Tibial artery (tissue), 4 donors: ENCODE measurements at regions not wholly inside any gene's neighbourhood (a gene's known extent, or its start where the extent isn't known, plus 50 kb on each side); places are given as distances from the start of the nearest gene placed in this dataset.

Source experiments
- DNase-seq, 2 donors: peaks; one replicate each; pipeline ENCODE4 v3.0.0-alpha.2; 2019
- H3K27ac ChIP-seq, 2 donors: fragments of 200-600 bp; sonication (generic) in 1 of 2; 1 replicate in 1 of 2; 2 replicates in 1 of 2; pipeline ENCODE4 v1.5.1; 2018 to 2019; ENCODE audit warnings: mild to moderate bottlenecking in 1 of 2
- H3K27me3 ChIP-seq, 2 donors: fragments of 200-600 bp; sonication (generic) in 1 of 2; one replicate each; pipeline versions ENCODE4 v1.5.1 to v1.6.0; 2016 to 2019
- H3K36me3 ChIP-seq, 3 donors: fragments of 200-600 bp; sonication (generic) in 2 of 3; one replicate each; pipeline ENCODE4 v1.5.1; 2016 to 2019; ENCODE audit warnings: mild to moderate bottlenecking in 2 of 3
- H3K4me1 ChIP-seq, 4 donors: fragments of 200-600 bp; sonication (generic) in 2 of 4; 1 replicate in 3 of 4; 2 replicates in 1 of 4; pipeline ENCODE4 v1.5.1; 2016 to 2019
- H3K4me3 ChIP-seq, 2 donors: fragments of 200-600 bp; sonication (generic) in 1 of 2; 1 replicate in 1 of 2; 2 replicates in 1 of 2; pipeline ENCODE4 v1.5.1; 2018 to 2019; ENCODE audit warnings: mild to moderate bottlenecking in 2 of 2
- H3K9me3 ChIP-seq, 3 donors: fragments of 200-600 bp; sonication (generic) in 1 of 3; one replicate each; pipeline ENCODE4 v1.5.1; 2016 to 2019
- CTCF ChIP-seq, 2 experiments: fragments of 200-600 bp in 1 of 2; fragments of 450-650 bp in 1 of 2; IDR thresholded peaks; one replicate each; pipeline ENCODE4 v1.5.1; 2017 to 2019; ENCODE audit warnings: antibody characterized with exemption in 2 of 2, mild to moderate bottlenecking in 1 of 2, moderate library complexity in 1 of 2
- intact Hi-C: fragments of 100-400 bp; cut with DNase I; formaldehyde crosslinking; loops from one replicate; pipeline ENCODE4 v1.15.0; 2023; ENCODE audit warnings: low total_unique reads

DNA sequence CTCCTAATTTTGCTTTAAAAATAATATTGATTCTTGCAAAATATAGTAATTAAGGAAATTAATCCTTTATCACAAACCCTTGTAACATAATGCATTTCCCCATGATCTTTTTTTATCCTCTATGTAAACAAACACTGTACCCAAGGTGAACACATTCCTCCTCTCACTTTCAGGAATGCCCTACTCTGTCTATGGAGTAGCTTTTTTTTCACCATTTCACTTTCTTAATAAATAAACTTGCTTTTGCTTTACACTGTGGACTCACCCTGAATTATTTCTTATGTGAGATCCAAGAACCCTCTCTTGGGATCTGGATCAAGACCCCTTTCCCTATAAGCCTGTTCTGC is 90.5 kb upstream of the LRRN1 start:
- Histone ChIP-seq H3K4me1 (peaks cover 0 to 5% (median 0%) of the 10 kb centered on the region in 4 donors), H3K36me3 (no peaks in the 10 kb centered on the region), H3K27ac (no peak overlapping the region), H3K9me3 (no peaks in the 10 kb centered on the region), H3K27me3 (no peaks in the 10 kb centered on the region), H3K4me3 (no peak overlapping the region)
- intact Hi-C loops, result no loop called here
- TF ChIP-seq CTCF (IDR thresholded peaks at IDR 0.05), result no peak
- DNase-seq, result no peak

- DNase-seq, result no peak
- H3K27me3 ChIP-seq, result no peaks in the 10 kb centered on the region
- no peak for TF ChIP-seq CTCF (IDR thresholded peaks at IDR 0.05)
Measured at GRCh38 chr3:3707858-3708768, 91.1 kb upstream of the LRRN1 start.

DNA sequence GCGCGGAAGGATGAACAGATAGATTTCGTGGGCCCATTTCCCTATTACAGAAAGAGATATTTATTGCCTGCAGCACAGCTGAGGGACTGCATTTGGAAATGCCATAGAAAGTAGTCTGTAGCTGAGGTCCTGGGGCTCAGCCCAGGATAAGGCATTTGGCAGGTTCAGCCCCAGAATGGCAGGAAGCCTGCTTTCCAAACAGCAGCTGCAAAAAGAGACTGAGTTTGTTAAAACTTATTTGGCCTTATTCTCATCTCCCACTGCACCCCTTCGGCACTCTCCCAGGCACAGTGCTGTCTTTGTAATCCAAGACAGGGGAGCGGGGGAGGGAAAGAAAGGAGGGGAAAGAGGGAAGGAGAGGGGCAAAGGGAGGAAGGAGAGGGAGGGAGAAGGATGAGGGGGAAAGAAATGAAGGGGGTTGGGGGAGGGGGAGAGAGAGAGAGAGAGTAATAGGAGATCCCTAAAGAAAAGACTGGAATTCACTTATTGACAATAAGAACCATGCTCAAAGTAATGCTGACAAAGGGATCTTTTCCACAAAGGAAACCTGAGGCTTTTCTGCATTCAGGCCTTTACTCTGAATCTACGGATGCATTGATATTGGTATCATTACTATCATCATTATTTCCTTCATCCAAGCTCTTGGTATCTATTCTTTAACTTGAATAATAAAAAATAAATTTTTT is 94.0 kb upstream of the LRRN1 start:
- no peak for TF ChIP-seq CTCF (IDR thresholded peaks at IDR 0.05)
- Histone ChIP-seq H3K4me1 (peaks cover 0 to 5% (median 0%) of the 10 kb centered on the region in 4 donors), H3K27me3 (no peaks in the 10 kb centered on the region), H3K36me3 (no peaks in the 10 kb centered on the region), H3K4me3 (no peak overlapping the region), H3K27ac (no peak overlapping the region), H3K9me3 (no peaks in the 10 kb centered on the region)
- no peak for DNase-seq
- intact Hi-C loops, result no loop called here

More at GRCh38 chr3:3707858-3708768, 91.1 kb upstream of the LRRN1 start:
- H3K9me3 ChIP-seq, result no peaks in the 10 kb centered on the region
- H3K36me3 ChIP-seq, result no peaks in the 10 kb centered on the region
- no peak overlapping the region for H3K27ac ChIP-seq
- intact Hi-C loops, result no loop called here
- H3K4me1 ChIP-seq, result peaks cover 0 to 5% (median 0%) of the 10 kb centered on the region in 4 donors
- H3K4me3 ChIP-seq, result no peak overlapping the region

DNA sequence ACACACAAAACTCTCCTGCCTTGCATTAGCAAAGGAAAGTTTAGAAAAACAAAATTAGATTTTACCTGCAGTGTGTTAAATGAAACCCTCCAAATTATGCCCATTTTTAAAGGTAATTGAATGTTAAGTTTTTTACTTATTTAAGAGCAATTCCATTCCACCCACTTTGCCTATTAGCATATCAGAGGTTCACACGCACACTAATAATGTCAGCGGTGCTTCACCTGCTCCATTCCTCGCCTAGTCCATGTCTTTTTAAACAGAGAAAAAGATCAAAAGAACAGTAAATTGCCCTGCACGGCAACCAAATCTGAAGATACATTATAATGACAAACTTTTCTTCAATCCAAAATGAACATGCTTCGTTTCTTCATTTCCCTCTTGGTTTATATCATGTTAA is 97.3 kb upstream of the LRRN1 start:
- Histone ChIP-seq H3K27me3 (no peaks in the 10 kb centered on the region), H3K4me1 (peaks cover 0 to 5% (median 0%) of the 10 kb centered on the region in 4 donors), H3K36me3 (no peaks in the 10 kb centered on the region), H3K27ac (no peak overlapping the region), H3K9me3 (no peaks in the 10 kb centered on the region), H3K4me3 (no peak overlapping the region)
- intact Hi-C loops, result no loop called here
- no peak for TF ChIP-seq CTCF (IDR thresholded peaks at IDR 0.05)
- DNase-seq, result no peak

GRCh38 chr3:3699816-3700633 is 99.2 kb upstream of the LRRN1 start:
- H3K36me3 ChIP-seq, result no peaks in the 10 kb centered on the region
- H3K27me3 ChIP-seq, result no peaks in the 10 kb centered on the region
- H3K9me3 ChIP-seq, result no peaks in the 10 kb centered on the region
- no peak overlapping the region for H3K27ac ChIP-seq
- no peak for DNase-seq
- peaks cover 0 to 2% (median 0%) of the 10 kb centered on the region in 4 donors for H3K4me1 ChIP-seq
- H3K4me3 ChIP-seq, result no peak overlapping the region
- no peak for TF ChIP-seq CTCF (IDR thresholded peaks at IDR 0.05)
- intact Hi-C loops, result no loop called here
